ENCODE measurements at regions not wholly inside any gene's neighbourhood (a gene's known extent, or its start where the extent isn't known, plus 50 kb on each side); places are given as distances from the start of the nearest gene placed in this dataset.
"Not testable (repeated sequence)": the region's sequence is repeated elsewhere in the genome, so short reads cannot be mapped to it uniquely, and the experiment has no call there.

GRCh38 chr12:92400006-92400405, 254.4 kb upstream of the BTG1 start:
- no peak for DNase-seq (ENCODE audit: low read depth)

- no peak for DNase-seq (ENCODE audit: low read depth)
These were observed 253.1 kb upstream of the BTG1 start for GRCh38 chr12:92398565-92399309.

- no peak for DNase-seq (ENCODE audit: low read depth)
These were observed 251.1 kb upstream of the BTG1 start for GRCh38 chr12:92396647-92397252.

DNA sequence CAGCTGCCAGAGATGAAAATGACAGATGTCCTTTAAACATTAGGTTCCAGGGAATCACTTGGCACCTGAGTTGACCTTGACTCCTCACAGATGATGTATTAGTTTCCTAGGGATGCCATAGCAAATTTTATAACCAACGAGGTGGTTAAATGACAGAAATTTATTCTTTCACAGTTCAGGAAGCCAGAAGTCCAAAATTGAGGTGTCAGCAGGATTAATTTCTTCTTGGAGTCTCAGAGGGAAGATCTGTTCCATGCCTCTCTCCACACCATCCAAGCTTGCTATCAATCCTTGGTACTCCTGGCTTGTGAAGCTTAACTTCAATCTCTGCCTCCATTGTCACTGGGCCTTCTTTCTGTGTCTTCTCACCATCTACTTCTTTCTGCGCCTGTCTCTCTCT, 249.7 kb upstream of the BTG1 start:
- DNase-seq (ENCODE audit: low read depth) = no peak

GRCh38 chr12:92394895-92395294, 249.2 kb upstream of the BTG1 start:
- no peak for DNase-seq (ENCODE audit: low read depth)

DNA sequence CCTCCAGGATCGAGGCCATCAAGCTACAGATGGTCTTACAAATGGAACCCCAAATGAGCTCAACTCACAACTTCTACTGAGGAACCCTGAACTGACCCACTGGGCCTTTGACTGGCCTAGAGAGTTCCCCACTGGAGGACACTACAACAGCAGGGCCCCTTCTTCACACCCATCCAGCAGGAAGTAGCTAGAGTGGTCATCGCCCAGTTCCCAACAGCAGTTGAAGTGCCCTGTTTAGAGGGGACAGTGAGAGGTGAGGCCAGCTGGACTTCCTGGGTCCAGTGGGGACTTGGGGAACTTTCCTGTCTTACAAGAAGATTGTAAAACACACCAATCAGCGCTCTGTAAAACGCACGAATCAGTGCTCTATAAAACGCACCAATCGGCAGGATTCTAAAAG, 247.9 kb upstream of the BTG1 start:
- no peak for DNase-seq (ENCODE audit: low read depth)

- DNase-seq (ENCODE audit: low read depth) = not testable (repeated sequence)
These were observed 246.1 kb upstream of the BTG1 start for GRCh38 chr12:92391726-92392125.

DNA sequence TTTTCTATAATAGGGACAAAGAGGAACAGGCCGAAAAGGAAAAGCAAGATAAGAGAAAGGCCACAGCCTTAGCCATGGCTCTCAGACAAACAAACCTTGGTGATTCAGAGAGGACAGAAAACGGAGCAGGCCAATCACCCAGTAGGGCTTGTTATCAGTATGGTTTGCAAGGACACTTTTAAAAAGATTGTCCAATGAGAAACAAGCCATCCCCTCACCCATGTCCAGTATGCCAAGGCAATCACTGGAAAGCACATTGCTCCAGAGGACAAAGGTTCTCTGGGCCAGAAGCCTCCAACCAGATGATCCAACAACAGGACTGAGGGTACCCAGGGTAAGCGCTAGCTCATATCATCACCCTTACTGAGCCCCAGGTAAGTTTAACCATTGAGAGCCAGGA, 243.8 kb upstream of the BTG1 start:
- DNase-seq (ENCODE audit: low read depth) = no peak

GRCh38 chr12:92385296-92385695, 239.7 kb upstream of the BTG1 start:
- DNase-seq (ENCODE audit: low read depth) = no peak

GRCh38 chr12:92384571-92384970, 238.9 kb upstream of the BTG1 start:
- no peak for DNase-seq (ENCODE audit: low read depth)

- no peak for DNase-seq (ENCODE audit: low read depth)
These were observed 236.8 kb upstream of the BTG1 start for GRCh38 chr12:92382383-92382878.

DNA sequence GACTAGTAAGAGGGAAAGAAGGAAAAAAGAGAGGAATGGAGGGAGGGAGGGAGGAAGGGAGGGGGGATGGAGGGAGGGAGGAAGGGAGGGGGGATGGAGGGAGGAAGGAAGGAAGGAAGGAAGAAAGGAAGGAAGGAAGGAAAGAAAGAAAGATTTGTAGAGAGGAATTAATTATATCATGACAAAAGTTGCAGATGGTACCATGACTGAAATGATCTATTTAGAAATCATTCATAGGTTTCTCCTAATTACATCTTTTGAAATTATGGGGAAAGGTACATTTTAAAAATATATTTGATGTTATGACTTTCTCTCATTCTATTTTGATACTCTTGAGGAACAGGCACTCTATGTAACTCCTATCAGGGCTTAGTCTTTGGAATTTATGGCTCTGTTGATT, 236.2 kb upstream of the BTG1 start:
- no peak for DNase-seq (ENCODE audit: low read depth)

- DNase-seq (ENCODE audit: low read depth) = no peak
These were observed 233.2 kb upstream of the BTG1 start for GRCh38 chr12:92378682-92379479.

DNA sequence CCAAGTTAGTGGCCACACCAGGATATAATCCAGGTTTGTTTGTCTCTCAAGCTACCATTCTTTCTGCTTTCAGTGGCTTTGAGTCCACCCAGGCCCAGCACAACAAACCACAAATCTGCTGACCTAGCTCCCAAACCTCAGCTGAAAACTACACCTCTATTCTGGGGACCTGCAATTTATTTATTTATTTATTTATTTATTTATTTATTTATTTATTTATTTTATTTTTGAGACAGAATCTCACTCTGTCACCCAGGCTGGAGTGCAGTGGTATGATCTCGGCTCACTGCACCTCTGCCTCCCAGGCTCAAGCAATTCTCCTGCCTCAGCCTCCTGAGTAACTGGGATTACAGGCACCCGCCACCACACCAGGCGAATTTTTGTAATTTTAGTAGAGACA, 229.9 kb upstream of the BTG1 start:
- DNase-seq (ENCODE audit: low read depth) = not testable (repeated sequence)

- DNase-seq (ENCODE audit: low read depth) = no peak
These were observed 225.2 kb upstream of the BTG1 start for GRCh38 chr12:92370828-92371227.

GRCh38 chr12:92369636-92370035, 224.0 kb upstream of the BTG1 start:
- DNase-seq (ENCODE audit: low read depth) = no peak

- DNase-seq (ENCODE audit: low read depth) = no peak
These were observed 223.4 kb upstream of the BTG1 start for GRCh38 chr12:92369056-92369455.

- no peak for DNase-seq (ENCODE audit: low read depth)
These were observed 220.2 kb upstream of the BTG1 start for GRCh38 chr12:92365836-92366235.

DNA sequence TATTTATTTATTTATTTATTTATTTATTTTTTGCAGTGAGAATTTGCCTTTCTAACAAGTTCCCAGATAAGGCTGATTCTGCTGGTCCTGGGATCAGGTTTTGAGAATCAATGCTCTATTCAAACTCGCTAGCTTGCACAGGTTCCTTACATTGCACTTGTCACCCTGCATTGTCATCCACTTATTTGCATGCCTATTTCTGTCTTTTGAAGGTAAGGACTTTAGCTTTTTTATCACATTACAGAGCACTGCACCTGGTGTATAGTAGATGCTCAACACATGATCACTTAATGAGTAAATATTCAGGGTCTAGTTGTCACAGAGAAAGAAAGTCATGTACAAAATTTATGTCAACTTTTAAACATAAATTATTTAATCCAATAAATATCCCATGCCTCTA, 219.7 kb upstream of the BTG1 start:
- DNase-seq (ENCODE audit: low read depth) = no peak

- DNase-seq (ENCODE audit: low read depth) = peak; percentile 43
These were observed 217.9 kb upstream of the BTG1 start for GRCh38 chr12:92363295-92364146.

- no peak for DNase-seq (ENCODE audit: low read depth)
These were observed 217.1 kb upstream of the BTG1 start for GRCh38 chr12:92362785-92363184.

- DNase-seq (ENCODE audit: low read depth) = no peak
These were observed 216.5 kb upstream of the BTG1 start for GRCh38 chr12:92362126-92362525.

All from forelimb muscle (tissue), 1 donor.